Stimulated activated CD8-positive, alpha-beta memory T cell treated with anti-CD3 and anti-CD28 coated beads, Interleukin-4, amount 100 ng/mL, for 48 hours (primary cell): ENCODE measurements at regions not wholly inside any gene's neighbourhood (a gene's known extent, or its start where the extent isn't known, plus 50 kb on each side); places are given as distances from the start of the nearest gene placed in this dataset.

Experiments used
- DNase-seq: peaks from one replicate; pipeline ENCODE4 v3.0.0-alpha.2; 2020

GRCh38 chr15:47614360-47615011 is 102.8 kb upstream of the SEMA6D start:
- no peak for DNase-seq

- no peak for DNase-seq
Observed at GRCh38 chr15:47616876-47617275, 100.4 kb upstream of the SEMA6D start.

- no peak for DNase-seq
Observed at GRCh38 chr15:47618241-47618640, 99.1 kb upstream of the SEMA6D start.

GRCh38 chr15:47620960-47621681 is 96.2 kb upstream of the SEMA6D start:
- no peak for DNase-seq

- DNase-seq: no peak
Observed at GRCh38 chr15:47622055-47622454, 95.2 kb upstream of the SEMA6D start.

- no peak for DNase-seq
Observed at GRCh38 chr15:47624503-47624902, 92.8 kb upstream of the SEMA6D start.

GRCh38 chr15:47639042-47639441 is 78.3 kb upstream of the SEMA6D start:
- no peak for DNase-seq

- no peak for DNase-seq
Observed at GRCh38 chr15:47640079-47640478, 77.2 kb upstream of the SEMA6D start.

- no peak for DNase-seq
Observed at GRCh38 chr15:47640901-47641300, 76.4 kb upstream of the SEMA6D start.

- DNase-seq: no peak
Observed at GRCh38 chr15:47644722-47645121, 72.6 kb upstream of the SEMA6D start.

- no peak for DNase-seq
Observed at GRCh38 chr15:47650564-47650963, 66.7 kb upstream of the SEMA6D start.

- no peak for DNase-seq
Observed at GRCh38 chr15:47652328-47652727, 65.0 kb upstream of the SEMA6D start.

GRCh38 chr15:47652844-47653243 is 64.5 kb upstream of the SEMA6D start:
- DNase-seq: no peak

- no peak for DNase-seq
Observed at GRCh38 chr15:47661661-47662180, 55.6 kb upstream of the SEMA6D start.

- no peak for DNase-seq
Observed at GRCh38 chr15:47663101-47663500, 54.2 kb upstream of the SEMA6D start.
